NCI-H345 (cell line): ENCODE measurements at regions not wholly inside any gene's neighbourhood (a gene's known extent, or its start where the extent isn't known, plus 50 kb on each side); places are given as distances from the start of the nearest gene placed in this dataset.
"Not testable (repeated sequence)": the region's sequence is repeated elsewhere in the genome, so short reads cannot be mapped to it uniquely, and the experiment has no call there.

Source experiments
- DNase-seq: peaks from one replicate; lab custom pipeline; 2025; lab: John Stamatoyannopoulos, UW

DNA sequence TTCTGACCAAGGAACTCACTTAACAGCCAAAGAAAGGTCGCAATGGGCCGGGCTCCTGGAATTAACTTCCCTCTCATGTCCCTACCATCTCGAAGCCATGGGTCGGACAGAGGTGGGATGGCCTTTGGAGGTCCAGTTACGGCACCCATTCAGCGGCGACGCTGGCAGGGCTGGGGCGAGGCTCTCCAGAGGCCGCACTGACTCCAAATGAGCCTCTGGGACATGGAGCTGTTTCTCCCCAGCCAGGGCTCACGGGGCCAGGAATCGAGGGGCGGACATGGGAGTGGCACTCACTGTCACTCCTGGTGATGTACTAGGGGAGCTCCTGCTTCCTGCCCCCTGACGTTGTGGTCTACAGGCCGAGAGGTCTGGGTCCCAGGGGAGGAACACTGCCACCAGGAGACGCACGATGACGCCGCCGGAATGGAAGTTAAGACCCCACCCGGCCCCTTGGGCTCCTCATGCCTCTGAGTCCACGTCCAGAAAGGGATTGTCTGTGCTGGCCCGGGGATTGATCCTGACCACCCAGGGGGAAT is 60.7 kb upstream of the METRNL start:
- no peak for DNase-seq

GRCh38 chr17:83019376-83019775 is 60.0 kb upstream of the METRNL start:
- no peak for DNase-seq

- no peak for DNase-seq
Measured at GRCh38 chr17:83024218-83024971, 55.0 kb upstream of the METRNL start.

DNA sequence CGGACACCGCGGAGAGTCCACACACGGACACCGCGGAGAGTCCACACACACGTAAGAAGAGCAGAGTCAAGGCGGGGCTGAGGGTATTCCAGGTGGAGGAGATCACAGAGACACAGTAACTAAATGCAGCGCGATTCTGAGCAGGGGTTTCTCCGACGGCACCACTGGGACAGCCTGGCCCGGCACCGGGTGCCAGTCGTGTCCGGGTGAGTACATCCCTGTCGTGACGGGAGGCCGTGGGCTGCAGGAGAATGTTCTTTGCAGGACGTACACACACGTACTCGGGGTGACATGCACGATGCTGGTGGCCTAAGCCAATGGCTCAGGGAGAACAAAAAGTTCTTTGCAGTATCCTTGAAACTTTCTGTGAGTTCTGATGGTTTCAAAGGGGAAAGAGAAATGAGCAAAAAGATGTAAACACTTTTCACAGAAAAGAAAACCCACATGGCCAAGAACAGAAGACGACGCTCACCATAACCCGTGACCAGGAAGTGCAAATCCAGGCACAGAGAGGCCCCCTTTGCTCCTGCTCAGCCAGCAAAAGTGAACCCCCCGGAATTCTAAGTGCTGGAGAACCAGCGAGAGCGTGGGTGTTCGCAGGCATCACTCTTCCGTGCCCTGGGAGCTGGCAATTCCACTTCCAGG is 53.7 kb upstream of the METRNL start:
- DNase-seq: no peak

GRCh38 chr17:83026311-83026811 is 53.0 kb upstream of the METRNL start:
- DNase-seq: no peak

DNA sequence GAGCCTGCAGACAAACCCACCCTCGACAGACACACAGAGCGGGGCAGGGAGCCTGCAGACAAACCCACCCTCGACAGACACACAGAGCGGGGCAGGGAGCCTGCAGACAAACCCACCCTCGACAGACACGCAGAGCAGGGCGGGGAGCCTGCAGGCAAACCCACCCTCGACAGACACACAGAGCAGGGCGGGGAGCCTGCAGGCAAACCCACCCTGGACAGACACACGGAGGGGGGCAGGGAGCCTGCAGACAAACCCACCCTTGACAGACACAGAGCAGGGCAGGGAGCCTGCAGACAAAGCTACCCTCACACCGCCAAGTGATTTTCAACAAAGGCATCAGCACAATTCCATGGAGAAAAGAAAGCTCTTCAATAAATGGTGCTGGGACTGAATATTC is 52.5 kb upstream of the METRNL start:
- not testable (repeated sequence) for DNase-seq

GRCh38 chr17:83028851-83029250 is 50.6 kb upstream of the METRNL start:
- DNase-seq: no peak

DNA sequence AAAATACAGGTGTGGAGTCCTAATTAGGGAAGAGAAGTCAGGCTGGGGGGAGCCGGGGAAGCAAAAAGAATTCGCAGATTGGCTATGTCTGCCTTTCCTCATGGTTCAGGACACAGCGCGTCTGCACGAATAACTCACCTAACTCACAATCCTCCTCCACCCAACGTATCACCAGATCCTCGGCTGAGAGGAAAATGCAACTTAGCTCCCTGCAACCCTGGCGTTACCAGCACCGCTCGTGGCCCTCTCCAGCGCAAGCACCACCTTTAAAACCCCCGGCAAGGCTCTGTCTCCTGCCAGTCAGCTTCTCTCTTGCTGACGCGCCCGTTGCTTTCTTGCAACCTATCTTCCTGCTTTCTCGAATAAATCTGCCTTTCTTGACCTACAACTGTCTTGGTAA is 49.8 kb upstream of the METRNL start:
- no peak for DNase-seq
